ENCODE measurements at regions not wholly inside any gene's neighbourhood (a gene's known extent, or its start where the extent isn't known, plus 50 kb on each side); places are given as distances from the start of the nearest gene placed in this dataset.

- DNase-seq (ENCODE audit: extremely low read depth, low read depth) = peak; percentile 29
Measured at GRCh38 chr5:60387051-60387440, 312.9 kb downstream of the DEPDC1B start.

DNA sequence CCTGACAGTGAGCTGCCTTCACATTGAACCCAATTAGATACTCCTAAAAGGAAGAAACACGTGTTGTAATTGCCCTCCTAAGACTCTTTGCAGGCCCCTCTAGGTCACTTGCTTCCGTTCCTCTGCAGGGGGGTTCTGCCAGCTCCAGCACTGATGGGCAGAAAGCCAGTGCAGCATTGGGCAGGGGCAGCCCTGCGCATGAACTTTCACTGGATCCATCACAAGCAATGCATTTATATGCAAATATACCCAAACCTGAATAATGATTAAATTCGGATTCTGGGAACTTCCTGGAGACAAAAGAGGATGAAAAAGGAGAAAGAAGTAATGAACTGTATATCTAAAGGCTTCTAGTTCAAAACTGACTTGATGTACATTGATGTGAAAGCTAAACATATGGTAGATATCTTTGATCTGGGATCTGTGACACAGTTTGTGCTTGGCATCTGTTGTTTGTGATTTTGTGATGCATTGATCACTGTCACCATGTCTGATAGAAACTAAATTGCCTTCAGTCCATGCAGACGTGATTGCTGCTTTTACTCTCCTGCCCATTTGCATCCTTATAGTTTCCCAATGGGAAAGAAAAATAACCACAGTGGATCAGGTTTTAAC lies 313.4 kb downstream of the DEPDC1B start:
- no peak for DNase-seq (ENCODE audit: extremely low read depth, low read depth)

- DNase-seq (ENCODE audit: extremely low read depth, low read depth) = peak; percentile 44
Measured at GRCh38 chr5:60382716-60383115, 317.2 kb downstream of the DEPDC1B start.

DNA sequence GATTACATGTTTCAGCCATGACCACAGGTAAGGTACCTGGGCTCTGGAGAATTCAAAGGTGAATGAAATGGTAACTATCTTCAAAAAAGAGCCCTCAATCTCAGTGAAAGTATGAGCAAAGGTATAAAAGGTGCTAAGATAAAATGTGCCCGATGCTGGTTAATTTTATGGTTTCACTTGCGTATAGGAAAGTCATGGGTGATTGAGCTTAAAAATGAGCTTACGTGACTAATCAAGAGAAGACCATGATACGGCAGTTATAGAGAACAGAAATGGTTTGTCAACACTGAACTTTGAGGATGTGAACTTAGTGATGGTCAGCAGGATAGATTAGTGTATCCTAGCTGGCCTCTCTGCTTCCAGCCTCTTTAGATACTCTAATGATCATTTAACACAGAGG lies 320.1 kb downstream of the DEPDC1B start:
- no peak for DNase-seq (ENCODE audit: extremely low read depth, low read depth)

DNA sequence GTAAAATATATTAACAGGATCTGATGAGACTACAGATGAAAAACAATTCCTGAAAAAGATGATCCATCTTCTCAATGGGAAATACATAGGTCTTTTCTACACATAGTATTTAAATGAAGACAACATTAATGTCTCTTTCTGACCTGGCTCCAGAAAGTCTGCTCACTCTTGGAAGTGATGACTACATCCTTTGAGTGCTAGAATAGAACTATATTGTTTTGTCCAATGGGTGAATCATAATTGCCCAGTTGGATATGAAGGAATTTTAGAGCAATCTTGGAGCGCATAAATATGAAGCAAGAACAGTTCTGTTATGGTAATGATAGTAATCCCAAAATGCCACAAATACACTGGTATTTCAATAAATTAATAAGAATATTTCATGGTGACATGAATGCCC lies 322.1 kb downstream of the DEPDC1B start:
- no peak for DNase-seq (ENCODE audit: extremely low read depth, low read depth)

- DNase-seq (ENCODE audit: extremely low read depth, low read depth) = no peak
Measured at GRCh38 chr5:60376860-60377259, 323.1 kb downstream of the DEPDC1B start.

DNA sequence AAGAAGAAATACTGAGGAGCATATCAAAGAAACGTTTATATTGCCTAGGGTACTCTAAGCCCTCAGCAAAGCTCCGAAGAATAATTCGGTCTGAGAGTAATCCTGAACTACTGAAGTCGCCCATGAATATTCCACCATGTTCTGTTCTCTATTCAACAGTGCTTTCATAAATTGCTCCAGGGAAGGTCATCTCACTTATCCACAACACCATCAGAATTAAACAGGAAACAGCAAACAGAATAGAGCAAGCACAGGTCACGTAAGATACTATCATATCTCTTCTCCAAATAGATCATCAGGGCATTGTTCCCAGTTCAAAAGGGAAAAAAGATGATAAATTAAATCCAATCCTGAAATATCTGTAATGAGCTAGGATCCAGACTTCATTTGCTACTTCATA lies 325.6 kb downstream of the DEPDC1B start:
- DNase-seq (ENCODE audit: extremely low read depth, low read depth) = no peak

DNA sequence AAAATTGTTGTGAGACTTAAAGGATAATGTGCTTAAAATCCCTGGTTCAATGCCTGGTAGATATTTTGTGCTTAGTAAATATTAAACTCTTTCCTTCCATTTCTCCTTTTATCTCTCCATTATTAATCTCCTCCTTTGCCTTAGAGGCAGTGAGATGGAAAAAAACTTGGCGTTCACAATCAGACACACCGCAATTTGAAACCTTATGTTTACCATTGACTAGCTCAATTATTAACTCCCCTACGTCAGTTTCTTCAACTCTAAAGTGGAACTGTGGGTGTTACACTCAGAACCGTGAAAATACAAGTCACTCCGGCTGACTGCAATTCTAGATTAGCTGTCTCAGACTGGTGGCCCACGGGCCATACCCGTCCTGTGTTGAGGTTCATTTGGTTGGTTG lies 327.2 kb downstream of the DEPDC1B start:
- DNase-seq (ENCODE audit: extremely low read depth, low read depth) = no peak

DNA sequence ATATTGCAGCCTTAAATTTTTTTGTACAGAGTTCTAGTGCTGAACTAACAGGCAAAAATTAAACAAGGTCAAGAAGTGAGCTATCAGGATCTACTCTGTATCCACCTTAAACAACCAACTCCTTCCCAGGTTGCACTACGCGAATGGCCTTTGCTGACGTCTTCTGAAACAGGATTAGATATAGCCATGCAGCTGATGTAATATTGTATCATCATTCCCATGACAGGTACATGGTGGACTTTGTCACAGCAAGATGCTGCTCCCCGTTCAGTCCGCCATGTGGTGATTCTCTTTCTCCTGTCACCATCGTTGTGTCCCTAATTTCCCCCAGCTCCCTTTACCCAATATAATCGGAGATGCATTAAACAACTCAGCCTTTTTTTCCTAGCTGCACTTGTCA lies 328.9 kb downstream of the DEPDC1B start:
- no peak for DNase-seq (ENCODE audit: extremely low read depth, low read depth)

- no peak for DNase-seq (ENCODE audit: extremely low read depth, low read depth)
Measured at GRCh38 chr5:60370508-60370907, 329.5 kb downstream of the DEPDC1B start.

GRCh38 chr5:60369391-60369790 lies 330.6 kb downstream of the DEPDC1B start:
- DNase-seq (ENCODE audit: extremely low read depth, low read depth) = no peak

DNA sequence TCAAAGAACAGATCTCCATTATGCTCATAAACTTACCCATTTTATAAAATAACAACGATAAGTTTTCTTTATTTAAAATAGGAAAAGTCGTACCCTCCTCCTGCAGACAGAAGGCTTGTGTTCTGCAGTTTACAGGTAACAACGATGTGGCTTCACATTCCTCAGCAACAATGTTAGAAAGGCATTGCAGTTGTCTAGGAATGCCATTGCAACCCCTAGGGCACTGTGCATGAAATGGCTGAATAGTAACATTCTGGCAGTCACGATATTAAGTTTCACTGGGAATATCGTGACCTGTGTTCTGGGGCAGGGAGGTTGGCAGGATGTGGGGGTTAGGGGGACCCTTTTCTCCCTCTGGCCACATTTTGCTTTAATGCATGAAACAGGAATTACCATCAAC lies 331.9 kb downstream of the DEPDC1B start:
- no peak for DNase-seq (ENCODE audit: extremely low read depth, low read depth)

GRCh38 chr5:60366489-60366888 lies 333.5 kb downstream of the DEPDC1B start:
- DNase-seq (ENCODE audit: extremely low read depth, low read depth) = no peak

DNA sequence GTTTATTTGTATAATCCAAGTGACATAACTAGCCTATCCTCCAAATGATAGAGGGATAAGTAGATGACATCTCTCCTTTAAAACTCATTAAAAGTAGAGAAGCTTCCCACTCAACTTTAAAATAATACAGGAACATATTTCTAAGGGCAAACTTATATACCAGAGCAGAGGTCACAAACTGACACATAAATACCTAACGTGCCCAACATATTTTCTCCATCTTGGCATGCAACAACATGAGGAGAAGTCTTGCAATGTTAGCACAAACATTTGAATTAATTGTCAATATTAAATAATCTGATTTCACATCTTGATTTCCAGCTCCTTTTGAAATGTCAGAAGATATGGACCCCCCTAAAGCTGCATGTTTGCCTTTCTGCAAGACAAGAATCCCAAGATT lies 335.0 kb downstream of the DEPDC1B start:
- DNase-seq (ENCODE audit: extremely low read depth, low read depth) = no peak

DNA sequence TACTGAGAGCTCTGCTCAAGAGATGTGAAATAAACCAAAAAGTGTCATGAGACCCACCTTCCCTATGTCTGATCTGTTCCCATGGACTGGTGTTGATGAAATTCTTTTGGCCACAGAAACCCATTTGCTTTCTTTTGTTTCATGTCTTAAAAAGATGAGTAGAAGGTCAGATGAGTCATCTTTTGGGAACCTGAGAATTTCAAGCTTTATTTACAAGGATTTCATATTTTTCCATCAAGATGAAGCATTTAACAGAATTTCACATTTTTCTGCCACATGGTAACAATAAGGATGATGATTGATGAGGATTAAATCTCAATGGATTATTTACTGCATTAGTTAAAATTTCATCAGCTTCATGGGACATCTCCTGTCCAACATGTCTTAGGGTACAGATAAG lies 337.8 kb downstream of the DEPDC1B start:
- no peak for DNase-seq (ENCODE audit: extremely low read depth, low read depth)

DNA sequence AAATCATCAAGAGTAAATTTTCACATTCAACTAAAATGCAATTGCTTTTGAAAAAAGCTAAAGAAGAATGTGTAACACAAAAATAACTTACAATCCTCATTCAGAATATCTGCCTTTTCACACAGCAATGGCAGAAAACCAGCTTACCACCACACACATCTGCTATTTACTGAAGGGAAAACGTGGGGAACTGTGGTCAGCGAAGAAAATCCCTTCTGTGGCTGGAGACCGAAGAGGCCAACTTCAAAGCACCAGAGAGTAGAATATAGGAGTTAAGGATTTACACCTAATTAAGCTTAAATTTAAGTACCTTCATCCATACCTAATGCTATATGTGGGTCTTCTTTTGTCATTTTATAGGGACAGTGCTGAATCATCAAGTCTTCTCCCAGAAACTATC lies 339.6 kb downstream of the DEPDC1B start:
- DNase-seq (ENCODE audit: extremely low read depth, low read depth) = no peak

GRCh38 chr5:60357302-60357701 lies 342.7 kb downstream of the DEPDC1B start:
- DNase-seq (ENCODE audit: extremely low read depth, low read depth) = no peak

DNA sequence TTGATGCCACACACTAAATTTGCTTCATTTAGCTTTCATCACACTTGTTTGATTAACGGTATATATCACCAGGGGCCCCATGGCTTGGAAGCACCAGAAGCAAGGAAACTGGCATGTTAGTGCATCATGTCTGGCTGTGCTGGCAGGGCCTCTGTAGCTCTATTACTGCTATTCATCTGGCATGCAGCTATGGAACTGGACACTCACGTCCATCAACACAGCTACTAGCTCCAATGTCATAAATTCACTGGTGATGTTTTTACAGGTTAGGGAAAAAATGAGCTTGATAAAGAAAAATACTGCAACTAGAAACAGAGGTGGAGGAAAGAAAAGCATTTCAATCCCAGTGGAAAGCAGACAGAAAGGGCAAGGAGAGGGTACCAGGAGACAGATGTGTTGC lies 343.2 kb downstream of the DEPDC1B start:
- DNase-seq (ENCODE audit: extremely low read depth, low read depth) = no peak

DNA sequence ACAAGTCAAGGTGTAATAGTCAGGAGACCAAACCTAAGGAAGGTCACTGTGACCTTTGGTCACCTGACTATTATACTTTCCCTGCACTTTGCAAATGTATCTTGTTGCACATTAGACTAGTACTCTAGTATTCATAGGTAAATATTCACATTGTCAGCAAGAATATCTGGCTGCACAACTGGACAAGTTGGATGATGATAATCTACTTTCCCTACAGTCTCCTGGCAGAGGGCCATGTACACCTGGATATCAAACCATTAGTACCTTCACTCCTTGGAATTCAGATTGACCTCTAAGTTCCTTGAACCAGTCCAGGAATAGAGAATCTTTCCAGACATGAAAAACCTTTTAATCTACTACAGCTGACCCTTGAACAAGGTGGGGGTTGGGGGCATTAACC lies 344.8 kb downstream of the DEPDC1B start:
- no peak for DNase-seq (ENCODE audit: extremely low read depth, low read depth)

DNA sequence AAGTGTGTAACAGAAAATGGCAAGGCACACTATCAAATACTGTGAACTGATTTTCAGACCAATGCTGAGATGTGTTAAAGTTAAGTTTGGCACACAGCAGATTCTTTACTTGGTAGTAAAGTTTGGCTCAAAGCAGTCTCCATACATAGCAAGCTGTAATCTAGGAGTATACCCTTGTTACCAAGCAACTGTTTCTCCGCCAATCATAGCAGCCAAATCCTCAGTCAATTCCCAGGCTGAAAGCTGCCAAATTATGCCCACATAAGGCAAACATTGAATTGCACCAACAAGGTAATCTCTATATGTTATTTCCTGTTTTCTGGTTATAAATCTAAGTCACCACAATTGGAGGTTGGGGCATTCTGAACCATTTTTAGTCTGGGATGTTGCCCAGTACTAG lies 345.7 kb downstream of the DEPDC1B start:
- DNase-seq (ENCODE audit: extremely low read depth, low read depth) = no peak

DNA sequence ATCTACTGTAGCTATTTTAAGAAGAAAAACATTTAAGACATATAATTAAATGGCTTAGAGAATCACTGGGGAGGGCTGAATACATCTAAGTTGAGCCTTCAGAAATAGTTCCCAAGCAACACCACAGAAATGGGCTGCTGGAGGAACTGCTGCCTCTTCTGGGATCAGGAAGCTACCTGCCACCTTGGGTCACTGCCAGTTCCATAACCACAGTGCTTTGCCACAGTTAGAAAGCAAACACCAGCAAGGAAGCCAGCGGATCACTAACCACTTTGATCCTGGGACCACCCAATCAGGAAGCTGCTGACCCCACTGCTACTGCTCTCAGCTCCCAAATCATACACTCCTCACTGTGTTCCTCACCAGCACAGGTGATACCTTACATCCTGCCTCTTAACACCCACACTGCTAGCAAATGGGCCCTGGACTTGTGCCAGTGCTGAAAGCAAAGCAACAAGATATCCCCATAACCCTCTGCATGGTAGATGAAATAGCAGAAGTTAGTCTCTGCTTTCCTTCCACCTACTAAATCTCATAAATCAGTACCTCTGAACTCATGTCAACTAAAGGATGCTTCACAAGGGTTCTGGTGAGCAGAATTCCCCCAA lies 346.9 kb downstream of the DEPDC1B start:
- no peak for DNase-seq (ENCODE audit: extremely low read depth, low read depth)

DNA sequence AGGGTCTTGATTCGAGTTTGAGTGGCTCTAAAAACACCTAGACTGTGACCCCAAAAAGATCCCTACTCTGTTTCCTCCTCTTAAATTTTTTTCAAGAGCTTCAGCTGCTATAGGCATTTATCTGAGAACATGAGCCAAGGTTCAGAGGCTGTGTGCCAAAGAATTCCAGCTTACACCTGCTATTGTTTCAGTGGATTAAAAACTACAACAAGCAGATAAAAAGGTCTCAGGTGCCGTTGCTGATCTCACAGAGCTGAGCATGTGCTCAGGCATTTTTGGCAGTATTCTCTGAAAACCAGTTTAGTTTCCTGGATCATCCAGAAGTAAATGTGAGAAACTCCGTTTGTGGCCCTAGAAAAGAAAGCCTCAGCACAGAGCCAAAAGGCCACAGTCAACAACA lies 349.2 kb downstream of the DEPDC1B start:
- DNase-seq (ENCODE audit: extremely low read depth, low read depth) = no peak

GRCh38 chr5:60349891-60350415 lies 350.0 kb downstream of the DEPDC1B start:
- DNase-seq (ENCODE audit: extremely low read depth, low read depth) = no peak

Data from NCI-H460 (cell line).